GM21367 (cell line): ENCODE measurements at regions not wholly inside any gene's neighbourhood (a gene's known extent, or its start where the extent isn't known, plus 50 kb on each side); places are given as distances from the start of the nearest gene placed in this dataset.

Experiments used
- ATAC-seq: cut with Tn5 transposase; IDR thresholded peaks from one replicate; pipeline ENCODE4 v1.9.1; 2021; ENCODE audit not compliant: unreplicated experiment

GRCh38 chr19:30122431-30122830 lies 180.4 kb downstream of the URI1 start:
- ATAC-seq, result no peak

- no peak for ATAC-seq
Measured at GRCh38 chr19:30123119-30123518, 181.1 kb downstream of the URI1 start.

GRCh38 chr19:30123611-30124010 lies 181.6 kb downstream of the URI1 start:
- no peak for ATAC-seq

- no peak for ATAC-seq
Measured at GRCh38 chr19:30128211-30128610, 186.2 kb downstream of the URI1 start.

- ATAC-seq, result no peak
Measured at GRCh38 chr19:30130356-30131122, 188.5 kb downstream of the URI1 start.

- ATAC-seq, result no peak
Measured at GRCh38 chr19:30131246-30131645, 189.2 kb downstream of the URI1 start.

- no peak for ATAC-seq
Measured at GRCh38 chr19:30131722-30132291, 189.8 kb downstream of the URI1 start.

GRCh38 chr19:30132343-30133075 lies 190.5 kb downstream of the URI1 start:
- no peak for ATAC-seq

GRCh38 chr19:30133803-30134202 lies 191.8 kb downstream of the URI1 start:
- ATAC-seq, result no peak

- no peak for ATAC-seq
Measured at GRCh38 chr19:30135093-30135757, 193.2 kb downstream of the URI1 start.

- no peak for ATAC-seq
Measured at GRCh38 chr19:30135797-30136196, 193.8 kb downstream of the URI1 start.

- no peak for ATAC-seq
Measured at GRCh38 chr19:30136611-30137195, 194.7 kb downstream of the URI1 start.

- ATAC-seq, result no peak
Measured at GRCh38 chr19:30137747-30138146, 195.7 kb downstream of the URI1 start.

- ATAC-seq, result no peak
Measured at GRCh38 chr19:30144242-30144758, 202.3 kb downstream of the URI1 start.

- no peak for ATAC-seq
Measured at GRCh38 chr19:30144802-30145201, 202.8 kb downstream of the URI1 start.

GRCh38 chr19:30145467-30145866 lies 203.4 kb downstream of the URI1 start:
- ATAC-seq, result no peak

- ATAC-seq, result no peak
Measured at GRCh38 chr19:30146346-30146745, 204.3 kb downstream of the URI1 start.

- no peak for ATAC-seq
Measured at GRCh38 chr19:30148039-30148790, 206.2 kb downstream of the URI1 start.

- ATAC-seq, result no peak
Measured at GRCh38 chr19:30148803-30149202, 206.8 kb downstream of the URI1 start.

GRCh38 chr19:30149300-30149699 lies 207.3 kb downstream of the URI1 start:
- ATAC-seq, result no peak
